Lung (tissue), 11 donors: ENCODE measurements at regions not wholly inside any gene's neighbourhood (a gene's known extent, or its start where the extent isn't known, plus 50 kb on each side); places are given as distances from the start of the nearest gene placed in this dataset.

ENCODE experiments used
- ATAC-seq: fragments of 200-7000 bp; cut with Tn5 transposase; one replicate; pipeline ENCODE4 v1.9.1; 2020; ENCODE audit warnings: moderate number of reproducible peaks; ENCODE audit not compliant: insufficient read depth, low FRiP score
- DNase-seq, 3 donors: peaks; one replicate each; pipeline ENCODE4 v3.0.0-alpha.2; 2013 to 2017
- H3K27ac ChIP-seq, 2 donors: one replicate each; pipeline ENCODE4 v1.5.1; 2013; ENCODE audit warnings: mild to moderate bottlenecking in 2 of 2, moderate library complexity in 2 of 2, control low read depth in 1 of 2, inconsistent platforms in 1 of 2, low read depth in 1 of 2, low read length in 1 of 2
- H3K27me3 ChIP-seq, 3 donors: one replicate each; pipeline ENCODE4 v1.5.1; 2013; ENCODE audit warnings: low read length in 2 of 3; ENCODE audit not compliant: control insufficient read depth in 3 of 3, insufficient read depth in 3 of 3
- H3K36me3 ChIP-seq, 4 donors: one replicate each; pipeline ENCODE4 v1.5.1; 2013; ENCODE audit warnings: low read length in 4 of 4, mild to moderate bottlenecking in 1 of 4, moderate library complexity in 1 of 4; ENCODE audit not compliant: control insufficient read depth in 4 of 4, insufficient read depth in 4 of 4
- H3K4me1 ChIP-seq, 5 donors: one replicate each; pipeline ENCODE4 v1.5.1; 2013; ENCODE audit warnings: low read length in 5 of 5, mild to moderate bottlenecking in 2 of 5, moderate library complexity in 1 of 5; ENCODE audit not compliant: control insufficient read depth in 5 of 5, insufficient read depth in 5 of 5
- H3K4me3 ChIP-seq: one replicate; pipeline ENCODE4 v1.5.1; 2013; ENCODE audit warnings: mild to moderate bottlenecking, control low read depth, moderate library complexity
- H3K9ac ChIP-seq, 2 donors: one replicate each; pipeline ENCODE4 v1.5.1; 2013; ENCODE audit warnings: low read length in 2 of 2, control low read depth in 1 of 2; ENCODE audit not compliant: insufficient read depth in 1 of 2
- H3K9me3 ChIP-seq, 4 donors: one replicate each; pipeline ENCODE4 v1.5.1; 2013; ENCODE audit warnings: low read length in 3 of 4, mild to moderate bottlenecking in 1 of 4, moderate library complexity in 1 of 4; ENCODE audit not compliant: control insufficient read depth in 4 of 4, insufficient read depth in 3 of 4
- CTCF ChIP-seq: IDR thresholded peaks from 2 replicates; pipeline ENCODE4 v1.5.1; 2012; ENCODE audit warnings: mild to moderate bottlenecking; ENCODE audit errors: control extremely low read depth, extremely low read depth
- WGBS, 2 donors: extraction: QIAGEN DNeasy Blood & Tissue Kit; methylation state at CpG; one replicate each; pipeline ENCODE4 v1.1.7; 2013; 5-methylcytosine and 5-hydroxymethylcytosine counted together
- donor health status: control.
- donor health status: control.
- donor health status: Bipolar disorder and iron deficiency.
- donor health status: healthy.
- donor health status: DM: yes; HTN: yes; CAD: no.

DNA sequence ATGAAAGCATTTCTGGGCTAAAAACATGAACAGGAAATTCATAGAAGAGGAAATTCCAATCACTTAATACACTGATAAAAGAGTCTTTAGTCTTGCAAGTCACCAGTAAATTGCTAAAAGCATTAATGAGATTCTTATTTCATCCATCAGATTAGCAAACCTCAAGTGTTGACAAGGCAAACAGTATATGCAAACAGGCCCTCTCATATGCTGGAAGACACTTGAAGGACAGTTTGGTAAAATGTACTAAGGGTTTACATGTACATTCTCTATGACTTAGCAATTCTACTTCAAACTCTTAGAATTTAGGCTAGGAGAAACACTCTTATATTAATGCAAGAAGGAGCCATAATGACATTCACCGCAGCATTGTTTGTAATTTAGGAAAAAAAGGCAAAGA is 586.1 kb upstream of the GBE1 start:
- no peak for DNase-seq
- Histone ChIP-seq H3K9me3 (no peaks in the 10 kb centered on the region), H3K36me3 (no peaks in the 10 kb centered on the region), H3K27me3 (no peaks in the 10 kb centered on the region), H3K4me3 (no peak overlapping the region), H3K4me1 (no peaks in the 10 kb centered on the region), H3K9ac (no peak overlapping the region), H3K27ac (no peak overlapping the region)
- no peak for TF ChIP-seq CTCF
- no peak for ATAC-seq
- WGBS, 2 donors: 68 to 83% methylated on average over 1 of the region's 1 CpG

- Histone ChIP-seq H3K27me3 (no peaks in the 10 kb centered on the region), H3K9ac (no peak overlapping the region), H3K9me3 (no peaks in the 10 kb centered on the region), H3K36me3 (no peaks in the 10 kb centered on the region), H3K4me1 (no peaks in the 10 kb centered on the region), H3K4me3 (no peak overlapping the region), H3K27ac (no peak overlapping the region)
- TF ChIP-seq CTCF: no peak
- ATAC-seq (no peak), DNase-seq (no peak)
- 75 to 77% methylated on average over 3 of the region's 3 CpGs for WGBS, 2 donors
These were observed 581.1 kb upstream of the GBE1 start for GRCh38 chr3:82342521-82342920.

GRCh38 chr3:82329300-82329699 is 567.9 kb upstream of the GBE1 start:
- no peak for ATAC-seq
- Histone ChIP-seq H3K27ac (no peak overlapping the region), H3K9me3 (no peaks in the 10 kb centered on the region), H3K4me1 (peaks cover 0 to 5% (median 0%) of the 10 kb centered on the region in 5 donors), H3K27me3 (no peaks in the 10 kb centered on the region), H3K36me3 (no peaks in the 10 kb centered on the region), H3K4me3 (no peak overlapping the region), H3K9ac (no peak overlapping the region)
- WGBS, 2 donors: 69 to 95% methylated on average over 2 of the region's 2 CpGs
- no peak for TF ChIP-seq CTCF
- DNase-seq: no peak

- 97 to 98% methylated on average over 1 of the region's 1 CpG for WGBS, 2 donors
- H3K4me3 ChIP-seq: no peak overlapping the region
- H3K27ac ChIP-seq: no peak overlapping the region
- H3K36me3 ChIP-seq: no peaks in the 10 kb centered on the region
- ATAC-seq (no peak), DNase-seq (no peak)
- no peak for TF ChIP-seq CTCF
- H3K9me3 ChIP-seq: no peaks in the 10 kb centered on the region
- no peaks in the 10 kb centered on the region for H3K4me1 ChIP-seq
- H3K27me3 ChIP-seq: no peaks in the 10 kb centered on the region
- H3K9ac ChIP-seq: no peak overlapping the region
These were observed 550.5 kb upstream of the GBE1 start for GRCh38 chr3:82311901-82312300.
